ENCODE measurements at regions not wholly inside any gene's neighbourhood (a gene's known extent, or its start where the extent isn't known, plus 50 kb on each side); places are given as distances from the start of the nearest gene placed in this dataset.
"Not testable (repeated sequence)": the region's sequence is repeated elsewhere in the genome, so short reads cannot be mapped to it uniquely, and the experiment has no call there.

DNA sequence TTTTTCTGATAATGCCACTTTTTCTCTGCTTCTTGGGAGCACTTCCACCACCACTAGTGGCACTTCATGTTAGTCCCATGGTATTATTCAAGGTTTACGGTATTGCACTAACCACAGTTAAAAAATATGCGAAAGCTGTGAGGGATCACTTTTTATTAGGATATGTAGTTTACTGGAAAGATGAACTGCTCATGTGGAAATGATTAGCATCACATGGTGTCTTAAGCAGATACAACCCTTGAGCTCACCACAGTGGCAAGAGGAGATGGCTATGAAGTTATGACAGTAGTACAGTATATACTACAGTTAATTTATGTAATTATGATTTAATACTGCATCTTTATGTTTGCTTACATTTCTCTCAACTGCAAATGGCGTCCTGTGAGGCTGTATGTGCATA is 134.5 kb upstream of the HMGN3 start:
- Mint-ChIP-seq H3K4me1 (no peaks in the 10 kb centered on the region), H3K36me3 (ENCODE audit: low read depth) (no peaks in the 10 kb centered on the region), H3K27me3 (peaks cover 20% of the 10 kb centered on the region), H3K27ac (no peak overlapping the region), H3K4me3 (no peak overlapping the region), H3K9me3 (ENCODE audit: low read depth) (peaks cover 15% of the 10 kb centered on the region)
- POLR2A ChIA-PET, result no interaction called here
- ATAC-seq (no peak), DNase-seq (no peak)
- CTCF ChIA-PET, result no interaction called here
- intact Hi-C loops (cut with DNase I, micrococcal nuclease), result no loop called here

DNA sequence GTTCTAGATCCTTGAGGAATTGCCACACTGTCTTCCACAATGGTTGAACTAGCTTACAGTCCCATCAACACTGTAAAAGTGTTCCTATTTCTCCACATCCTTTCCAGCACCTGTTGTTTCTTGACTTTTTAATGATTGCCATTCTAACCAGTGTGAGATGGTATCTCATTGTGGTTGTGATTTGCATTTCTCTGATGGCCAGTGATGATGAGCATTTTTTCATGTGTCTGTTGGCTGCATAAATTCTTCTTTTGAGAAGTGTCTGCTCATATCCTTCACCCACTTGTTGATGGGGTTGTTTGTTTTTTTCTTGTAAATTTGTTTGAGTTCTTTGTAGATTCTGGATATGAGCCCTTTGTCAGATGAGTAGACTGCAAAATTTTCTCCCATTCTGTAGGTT is 129.0 kb upstream of the HMGN3 start:
- DNase-seq; ATAC-seq; H3K4me3 Mint-ChIP-seq; POLR2A ChIA-PET; intact Hi-C loops (cut with DNase I, micrococcal nuclease); H3K36me3 Mint-ChIP-seq (ENCODE audit: low read depth); H3K4me1 Mint-ChIP-seq; H3K27ac Mint-ChIP-seq; CTCF ChIA-PET; H3K27me3 Mint-ChIP-seq: not testable (repeated sequence)
- peaks cover 19% of the 10 kb centered on the region for H3K9me3 Mint-ChIP-seq (ENCODE audit: low read depth)

DNA sequence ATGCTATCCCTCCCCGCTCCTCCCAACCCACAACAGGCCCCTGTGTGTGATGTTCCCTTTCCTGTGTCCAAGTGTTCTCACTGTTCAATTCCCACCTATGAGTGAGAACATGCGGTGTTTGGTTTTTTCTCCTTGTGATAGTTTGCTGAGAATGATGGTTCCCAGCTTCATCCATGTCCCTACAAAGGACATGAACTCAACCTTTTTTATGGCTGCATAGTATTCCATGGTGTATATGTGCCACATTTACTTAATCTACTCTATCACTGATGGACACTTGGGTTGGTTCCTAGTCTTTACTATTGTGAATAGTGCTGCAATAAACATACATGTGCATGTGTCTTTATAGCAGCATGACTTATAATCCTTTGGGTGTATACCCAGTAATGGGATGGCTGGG is 126.6 kb upstream of the HMGN3 start:
- H3K4me3 Mint-ChIP-seq; H3K4me1 Mint-ChIP-seq; intact Hi-C loops (cut with DNase I, micrococcal nuclease); H3K36me3 Mint-ChIP-seq (ENCODE audit: low read depth); CTCF ChIA-PET; DNase-seq; POLR2A ChIA-PET; H3K27ac Mint-ChIP-seq; H3K9me3 Mint-ChIP-seq (ENCODE audit: low read depth); ATAC-seq; H3K27me3 Mint-ChIP-seq: not testable (repeated sequence)

DNA sequence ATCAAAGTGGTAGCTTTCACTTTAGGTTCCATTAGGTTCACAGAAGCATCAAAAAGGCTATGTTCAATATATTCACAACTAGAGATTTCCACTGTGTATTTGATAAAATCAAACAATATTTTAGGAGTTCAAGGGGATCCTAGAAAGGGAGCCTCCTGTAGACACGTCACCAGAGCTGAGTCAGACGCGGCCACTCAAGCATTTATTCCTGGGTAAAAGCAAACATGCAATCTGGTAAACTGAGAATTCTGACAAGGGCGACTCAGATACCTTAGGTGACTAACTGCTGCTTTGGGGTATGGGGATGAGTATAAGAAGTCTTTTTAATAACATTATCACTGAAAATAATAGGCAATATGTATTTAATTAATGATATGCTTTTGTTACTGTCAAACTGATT is 118.7 kb upstream of the HMGN3 start:
- DNase-seq (no peak), ATAC-seq (no peak)
- Mint-ChIP-seq H3K9me3 (ENCODE audit: low read depth) (peaks cover 3% of the 10 kb centered on the region), H3K36me3 (ENCODE audit: low read depth) (no peaks in the 10 kb centered on the region), H3K27me3 (peaks cover 1% of the 10 kb centered on the region), H3K27ac (no peak overlapping the region), H3K4me3 (no peak overlapping the region), H3K4me1 (no peaks in the 10 kb centered on the region)
- intact Hi-C loops (cut with DNase I, micrococcal nuclease), result no loop called here
- CTCF ChIA-PET, result no interaction called here
- POLR2A ChIA-PET, result no interaction called here

DNA sequence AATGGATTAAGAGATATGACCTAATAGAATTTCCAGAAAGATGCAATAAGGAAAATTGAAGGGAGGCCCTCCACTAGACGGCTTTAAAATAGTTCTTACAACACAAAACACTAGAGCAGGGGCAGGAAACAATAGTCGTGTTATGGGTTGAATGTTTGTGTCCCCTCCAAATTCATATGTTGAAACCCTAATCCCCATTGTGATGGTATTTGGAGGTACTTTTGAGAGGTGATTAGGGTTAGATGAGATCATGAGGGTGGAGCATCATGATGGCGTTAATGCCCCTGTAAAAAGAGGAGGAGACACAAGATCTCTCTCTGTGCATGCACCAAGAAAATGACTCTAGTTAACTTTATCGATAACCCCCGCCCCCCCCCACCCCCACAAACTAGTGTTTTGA is 104.0 kb upstream of the HMGN3 start:
- H3K9me3 Mint-ChIP-seq (ENCODE audit: low read depth), result peaks cover 3% of the 10 kb centered on the region
- H3K27ac Mint-ChIP-seq, result no peak overlapping the region

DNA sequence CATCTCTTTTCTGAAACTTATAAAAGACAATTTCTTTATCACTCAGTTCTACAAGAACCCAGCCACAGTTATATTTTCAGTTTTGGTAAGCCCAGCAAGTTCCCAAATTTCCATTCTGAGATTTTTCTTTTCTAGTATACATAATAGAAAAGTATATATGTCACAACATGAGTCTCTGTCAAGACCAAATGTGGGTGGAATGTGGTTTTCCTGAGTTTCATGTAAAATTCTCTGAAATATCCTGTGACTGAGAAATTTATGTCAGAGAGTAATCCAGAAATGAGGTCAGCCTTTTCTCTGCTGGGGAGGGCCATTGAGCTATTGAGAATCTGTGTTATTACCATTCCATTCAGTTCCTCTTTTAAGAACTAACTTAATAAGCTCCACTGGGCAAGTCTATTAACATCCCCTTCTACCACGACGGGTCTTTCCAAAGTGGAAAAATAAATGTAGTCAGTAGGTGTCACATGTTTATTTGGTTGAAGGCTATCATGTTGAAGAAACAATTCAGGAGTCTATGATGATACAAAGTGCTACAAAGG is 100.7 kb upstream of the HMGN3 start:
- ChIA-PET POLR2A (no interaction called here), CTCF (interaction anchor here (0.8 to 1.7 kb wide), 2 partner anchors 11 to 298 kb away, joined by 3 read pairs; no protein-coding TSS in a partner anchor)
- Mint-ChIP-seq H3K9me3 (ENCODE audit: low read depth) (no peaks in the 10 kb centered on the region), H3K4me1 (peaks cover 31% of the 10 kb centered on the region), H3K36me3 (ENCODE audit: low read depth) (no peaks in the 10 kb centered on the region), H3K4me3 (no peak overlapping the region), H3K27ac (no peak overlapping the region), H3K27me3 (peaks cover 19% of the 10 kb centered on the region)
- DNase-seq (peak; percentile 11), ATAC-seq (peak; percentile 70)
- intact Hi-C loops (cut with DNase I, micrococcal nuclease), result loop anchor here (5.0 to 10.0 kb wide), 5 partner anchors 100 to 832 kb away; partner anchors contain the start of genes HMGN3 (in 1 of the 2) and PHIP (in 1 of the 2)

More for the DNA sequence above, 104.0 kb upstream of the HMGN3 start:
- ATAC-seq (no peak), DNase-seq (no peak)
- H3K4me1 Mint-ChIP-seq, result peaks cover 13% of the 10 kb centered on the region
- POLR2A ChIA-PET, result no interaction called here
- CTCF ChIA-PET, result no interaction called here
- peaks cover 14% of the 10 kb centered on the region for H3K27me3 Mint-ChIP-seq
- intact Hi-C loops (cut with DNase I, micrococcal nuclease), result loop anchor here (5.0 to 10.0 kb wide), 5 partner anchors 104 to 829 kb away; partner anchors contain the start of genes HMGN3 (in 1 of the 2) and PHIP (in 1 of the 2)
- no peaks in the 10 kb centered on the region for H3K36me3 Mint-ChIP-seq (ENCODE audit: low read depth)
- H3K4me3 Mint-ChIP-seq, result no peak overlapping the region

DNA sequence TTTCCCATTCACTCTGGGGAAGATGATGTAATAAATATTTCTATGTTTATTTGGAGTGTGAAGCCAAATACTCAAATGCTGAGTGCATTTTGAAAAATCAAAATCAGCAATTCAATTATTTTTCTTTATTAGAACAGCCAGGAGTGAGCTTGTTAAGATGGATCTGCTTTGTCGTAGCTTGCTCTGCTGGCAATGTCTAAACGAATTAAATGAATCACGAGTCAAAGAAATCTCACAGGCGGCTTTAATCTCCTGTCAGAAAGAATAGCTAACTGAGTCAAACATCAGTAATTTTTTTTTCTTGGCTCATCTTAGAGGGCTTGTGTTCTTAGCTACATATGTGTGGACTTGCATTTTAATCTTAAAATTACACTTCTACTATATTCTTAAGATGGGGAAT is 100.2 kb upstream of the HMGN3 start:
- no peak for ATAC-seq
- intact Hi-C loops (cut with DNase I, micrococcal nuclease), result loop anchor here (5.0 to 10.0 kb wide), 5 partner anchors 100 to 833 kb away; partner anchors contain the start of genes HMGN3 (in 1 of the 2) and PHIP (in 1 of the 2)
- Mint-ChIP-seq H3K4me3 (no peak overlapping the region), H3K27me3 (peaks cover 21% of the 10 kb centered on the region), H3K27ac (peak overlapping the region; percentile 28), H3K36me3 (ENCODE audit: low read depth) (no peaks in the 10 kb centered on the region), H3K4me1 (peaks cover 31% of the 10 kb centered on the region), H3K9me3 (ENCODE audit: low read depth) (no peaks in the 10 kb centered on the region)
- POLR2A ChIA-PET, result no interaction called here
- CTCF ChIA-PET, result interaction anchor here (0.8 to 1.7 kb wide), 2 partner anchors 10 to 298 kb away, joined by 3 read pairs; no protein-coding TSS in a partner anchor
- no peak for DNase-seq

DNA sequence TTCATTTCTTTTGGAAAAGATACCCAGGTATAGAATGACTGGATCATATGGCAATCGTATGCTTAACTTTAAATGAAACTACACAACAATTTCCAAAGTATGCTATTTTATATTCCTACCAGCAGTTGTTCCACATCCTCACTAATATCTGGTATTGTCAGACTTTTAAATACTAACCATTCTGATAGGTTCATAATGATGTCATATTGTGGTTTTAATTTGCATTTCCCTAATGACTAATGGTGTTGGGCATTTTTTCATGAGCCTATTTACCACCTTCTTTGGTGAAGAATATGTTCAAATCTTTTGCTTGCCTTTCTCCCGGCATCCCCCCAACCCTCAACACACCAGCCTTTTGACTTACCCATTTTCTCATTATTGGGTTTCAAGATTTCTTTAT is 96.2 kb upstream of the HMGN3 start:
- H3K27ac Mint-ChIP-seq, result no peak overlapping the region
- POLR2A ChIA-PET, result no interaction called here

DNA sequence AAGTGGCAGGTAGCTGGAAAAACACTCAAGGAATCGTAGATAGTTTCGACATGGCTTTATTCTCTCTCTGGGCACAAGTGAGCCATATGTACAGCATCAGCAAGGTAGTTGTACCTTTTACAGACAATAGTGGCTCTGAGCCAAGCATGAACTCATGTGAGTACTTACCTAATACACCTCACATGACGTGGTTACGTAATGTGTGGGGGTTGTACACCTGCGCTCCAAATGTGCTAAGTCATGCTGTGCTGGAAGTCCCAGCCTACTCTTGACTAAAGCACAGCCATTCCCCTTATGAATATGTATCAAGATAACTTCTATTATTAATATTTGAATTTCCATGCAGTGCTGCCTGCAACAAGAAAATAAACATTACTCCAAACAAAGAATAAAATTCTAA is 78.8 kb upstream of the HMGN3 start:
- Mint-ChIP-seq H3K36me3 (ENCODE audit: low read depth) (no peaks in the 10 kb centered on the region), H3K9me3 (ENCODE audit: low read depth) (no peaks in the 10 kb centered on the region), H3K4me1 (no peaks in the 10 kb centered on the region), H3K27me3 (peaks cover 5% of the 10 kb centered on the region), H3K27ac (no peak overlapping the region), H3K4me3 (no peak overlapping the region)
- DNase-seq (no peak), ATAC-seq (no peak)
- intact Hi-C loops (cut with DNase I, micrococcal nuclease), result no loop called here
- ChIA-PET POLR2A (no interaction called here), CTCF (no interaction called here)

More for the DNA sequence above, 96.2 kb upstream of the HMGN3 start:
- Mint-ChIP-seq H3K4me1 (peaks cover 28% of the 10 kb centered on the region), H3K4me3 (no peak overlapping the region), H3K9me3 (ENCODE audit: low read depth) (no peaks in the 10 kb centered on the region), H3K27me3 (peaks cover 23% of the 10 kb centered on the region), H3K36me3 (ENCODE audit: low read depth) (no peaks in the 10 kb centered on the region)
- intact Hi-C loops (cut with DNase I, micrococcal nuclease), result loop anchor here (10.0 kb wide), 3 partner anchors 96 to 286 kb away; partner anchors contain the start of genes HMGN3 (in 1 of the 2) and PHIP (in 1 of the 2)
- CTCF ChIA-PET, result no interaction called here
- no peak for ATAC-seq
- no peak for DNase-seq

DNA sequence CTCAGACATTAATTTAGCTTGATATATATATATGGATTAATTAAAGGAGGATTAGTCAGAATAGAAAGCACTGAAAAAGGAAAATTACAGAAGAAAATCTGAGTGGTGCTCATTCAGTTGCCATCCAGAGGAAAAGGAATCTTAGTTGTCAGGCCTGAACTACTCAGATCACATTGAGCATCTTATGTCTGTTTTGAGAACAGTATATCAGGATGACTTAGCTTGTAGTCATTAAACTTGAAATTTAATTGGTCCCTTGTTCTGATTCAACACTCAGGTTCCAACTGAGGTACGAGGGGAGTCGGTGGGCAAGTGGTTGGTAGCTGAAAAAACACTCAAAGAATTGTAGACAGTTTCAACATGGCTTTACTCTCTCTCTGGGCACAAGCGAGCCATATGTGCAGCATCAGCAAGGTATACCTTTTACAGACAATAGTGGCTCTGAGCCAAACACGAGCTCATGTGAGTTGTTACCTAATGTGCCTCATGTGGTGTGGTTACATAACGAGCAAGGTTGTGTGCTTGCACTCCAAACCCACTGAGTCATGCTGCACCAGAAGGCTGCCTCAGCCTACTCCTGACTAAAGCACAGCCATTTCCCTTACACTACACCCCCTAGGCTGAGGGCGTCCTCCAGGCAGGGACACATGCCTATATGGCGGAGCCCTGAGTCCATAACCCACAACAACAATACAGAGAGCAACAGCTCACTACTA is 73.0 kb upstream of the HMGN3 start:
- no peak overlapping the region for H3K27ac Mint-ChIP-seq
- H3K9me3 Mint-ChIP-seq (ENCODE audit: low read depth), result no peaks in the 10 kb centered on the region
- ATAC-seq (no peak), DNase-seq (no peak)
- H3K4me3 Mint-ChIP-seq, result no peak overlapping the region
- intact Hi-C loops (cut with DNase I, micrococcal nuclease), result no loop called here
- H3K4me1 Mint-ChIP-seq, result no peaks in the 10 kb centered on the region
- CTCF ChIA-PET, result no interaction called here
- peaks cover 4% of the 10 kb centered on the region for H3K27me3 Mint-ChIP-seq
- POLR2A ChIA-PET, result interaction anchor here (0.7 kb wide), 1 partner anchor 132 kb away, joined by 3 read pairs; no protein-coding TSS in a partner anchor
- H3K36me3 Mint-ChIP-seq (ENCODE audit: low read depth), result no peaks in the 10 kb centered on the region

DNA sequence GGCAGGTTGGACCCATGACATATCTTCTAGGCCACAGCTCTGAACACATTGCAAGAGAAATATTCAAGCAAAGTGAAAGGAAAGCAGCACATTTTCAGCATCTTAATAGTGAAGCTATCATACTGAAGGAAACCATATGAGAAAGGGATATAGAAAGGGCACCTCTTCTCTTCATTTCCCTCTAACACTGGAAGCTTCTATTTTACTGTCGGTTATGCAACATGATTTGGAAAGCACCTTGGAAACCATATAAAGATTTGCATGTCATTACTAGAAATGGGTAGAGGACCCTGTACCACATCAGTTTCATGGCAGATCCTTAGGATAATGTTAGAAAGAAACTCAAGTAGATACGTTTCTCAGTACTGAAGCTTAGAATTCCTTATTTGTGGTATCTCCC is 70.5 kb upstream of the HMGN3 start:
- Mint-ChIP-seq H3K36me3 (ENCODE audit: low read depth) (no peaks in the 10 kb centered on the region), H3K27ac (no peak overlapping the region), H3K9me3 (ENCODE audit: low read depth) (no peaks in the 10 kb centered on the region), H3K27me3 (peaks cover 4% of the 10 kb centered on the region), H3K4me3 (no peak overlapping the region), H3K4me1 (no peaks in the 10 kb centered on the region)
- intact Hi-C loops (cut with DNase I, micrococcal nuclease), result no loop called here
- ChIA-PET CTCF (no interaction called here), POLR2A (no interaction called here)
- ATAC-seq (no peak), DNase-seq (no peak)

DNA sequence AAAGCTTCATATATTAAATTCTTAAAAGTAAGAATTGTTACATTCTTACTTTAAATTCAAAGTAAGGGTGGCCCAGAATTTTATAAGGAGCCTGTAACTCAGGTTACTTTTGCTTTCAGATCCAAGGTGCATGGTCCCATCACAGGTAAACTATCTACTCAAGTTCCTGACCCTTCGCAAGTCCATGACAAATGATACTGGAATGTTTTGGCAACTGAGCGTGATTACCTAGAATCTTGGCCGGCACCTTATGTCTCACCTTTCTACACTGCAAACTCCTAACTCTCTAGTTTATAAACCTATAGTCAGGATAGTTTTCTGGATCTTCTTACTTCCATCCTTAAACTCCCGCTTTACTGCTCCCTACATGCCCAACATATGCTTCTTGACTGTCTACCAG is 67.9 kb upstream of the HMGN3 start:
- Mint-ChIP-seq H3K9me3 (ENCODE audit: low read depth) (no peaks in the 10 kb centered on the region), H3K27me3 (peaks cover 2% of the 10 kb centered on the region), H3K36me3 (ENCODE audit: low read depth) (no peaks in the 10 kb centered on the region), H3K4me1 (no peaks in the 10 kb centered on the region), H3K27ac (no peak overlapping the region), H3K4me3 (no peak overlapping the region)
- DNase-seq, result no peak
- intact Hi-C loops (cut with DNase I, micrococcal nuclease), result no loop called here
- ChIA-PET POLR2A (no interaction called here), CTCF (no interaction called here)
- no peak for ATAC-seq
